NCI-H187 (cell line): ENCODE measurements at regions not wholly inside any gene's neighbourhood (a gene's known extent, or its start where the extent isn't known, plus 50 kb on each side); places are given as distances from the start of the nearest gene placed in this dataset.
"Not testable (repeated sequence)": the region's sequence is repeated elsewhere in the genome, so short reads cannot be mapped to it uniquely, and the experiment has no call there.

Experiments
- DNase-seq, 2 experiments: peaks; one replicate each; lab custom pipeline; 2025; lab: John Stamatoyannopoulos, UW

- no peak for DNase-seq
Measured at GRCh38 chr14:104249706-104250105, 111.3 kb downstream of the KIF26A start.

GRCh38 chr14:104250175-104250574 is 111.8 kb downstream of the KIF26A start:
- no peak for DNase-seq

GRCh38 chr14:104252256-104253215 is 114.1 kb downstream of the KIF26A start:
- no peak for DNase-seq

GRCh38 chr14:104253223-104253822 is 114.9 kb downstream of the KIF26A start:
- DNase-seq = no peak

GRCh38 chr14:104253901-104254353 is 115.5 kb downstream of the KIF26A start:
- DNase-seq = no peak

GRCh38 chr14:104254735-104255400 is 116.5 kb downstream of the KIF26A start:
- DNase-seq = no peak

- DNase-seq = no peak
Measured at GRCh38 chr14:104256025-104256424, 117.6 kb downstream of the KIF26A start.

- no peak for DNase-seq
Measured at GRCh38 chr14:104262515-104263514, 124.4 kb downstream of the KIF26A start.

- no peak for DNase-seq
Measured at GRCh38 chr14:104263675-104264358, 125.4 kb downstream of the KIF26A start.

GRCh38 chr14:104264495-104265265 is 126.3 kb downstream of the KIF26A start:
- no peak for DNase-seq

GRCh38 chr14:104265918-104266630 is 127.7 kb downstream of the KIF26A start:
- no peak for DNase-seq

GRCh38 chr14:104266631-104267575 is 128.5 kb downstream of the KIF26A start:
- no peak for DNase-seq

- DNase-seq = no peak
Measured at GRCh38 chr14:104267895-104268294, 129.5 kb downstream of the KIF26A start.

- no peak for DNase-seq
Measured at GRCh38 chr14:104268295-104268694, 129.9 kb downstream of the KIF26A start.

GRCh38 chr14:104268725-104269436 is 130.5 kb downstream of the KIF26A start:
- DNase-seq = no peak

- DNase-seq = not testable (repeated sequence)
Measured at GRCh38 chr14:104269511-104270241, 131.3 kb downstream of the KIF26A start.

- DNase-seq = no peak
Measured at GRCh38 chr14:104271391-104271790, 133.0 kb downstream of the KIF26A start.
